GM12878 (cell line): ENCODE measurements at regions not wholly inside any gene's neighbourhood (a gene's known extent, or its start where the extent isn't known, plus 50 kb on each side); places are given as distances from the start of the nearest gene placed in this dataset.

ENCODE experiments used
- ATAC-seq: fragments of 200-7000 bp; cut with Tn5 transposase; 3 replicates; pipeline ENCODE4 v1.9.1; 2020; ENCODE audit warnings: mild to moderate bottlenecking, moderate library complexity
- BruUV-seq: library from RNA; stranded (reverse); fragments of 400-500 nt; replicated peaks from 2 replicates; lab custom pipeline; 2021; lab: Mats Ljungman, UMichigan
- CTCF ChIA-PET: fragments of 300-600 bp; sonication (Branson Sonifier 250); formaldehyde crosslinking; extraction: SDS; loops from one replicate; lab custom pipeline; 2021; ENCODE audit warnings: inconsistent platforms; lab: Yijun Ruan, JAX
- POLR2A ChIA-PET: fragments of 350-600 bp; formaldehyde crosslinking; extraction: SDS; loops from one replicate; lab custom pipeline; 2021; ENCODE audit warnings: inconsistent platforms; lab: Charles Lee
- RAD21 ChIA-PET: fragments of 300-600 bp; sonication (Branson Sonifier 250); formaldehyde crosslinking; loops from one replicate; lab custom pipeline; 2023; ENCODE audit warnings: antibody characterized with exemption; ENCODE audit not compliant: unreplicated experiment; lab: Charles Lee
- SMC1A ChIA-PET: fragments of 300-600 bp; sonication (Branson Sonifier 250); formaldehyde crosslinking; loops from one replicate; lab custom pipeline; 2023; ENCODE audit not compliant: unreplicated experiment, uncharacterized antibody; lab: Charles Lee
- DNase-seq: peaks from one replicate; pipeline ENCODE4 v3.0.0-alpha.2; 2011; ENCODE audit warnings: low read depth, low spot score
- FAIRE-seq: peaks from 3 replicates; lab custom pipeline; 2011; peaks lifted over from hg19 to GRCh38; lab: Jason Lieb, UNC
- H2AFZ ChIP-seq: 2 replicates; pipeline ENCODE4 v1.6.0; 2011; ENCODE audit warnings: low read depth, low read length, control low read depth; ENCODE audit not compliant: control insufficient read depth
- H3K27ac ChIP-seq: 2 replicates; pipeline ENCODE4 v1.5.1; 2011; ENCODE audit warnings: control low read depth; ENCODE audit not compliant: control insufficient read depth, insufficient read depth
- H3K27me3 ChIP-seq, 2 experiments: replicated peaks in 1 of 2; 2 replicates each; pipeline versions ENCODE4 v1.6.0 to v1.6.1; 2011; ENCODE audit warnings: low read length in 1 of 2; ENCODE audit not compliant: control insufficient read depth in 2 of 2, insufficient read depth in 2 of 2
- H3K36me3 ChIP-seq, 2 experiments: 2 replicates each; pipeline ENCODE4 v1.5.1; 2011; ENCODE audit warnings: low read length in 1 of 2; ENCODE audit not compliant: control insufficient read depth in 2 of 2, insufficient read depth in 2 of 2
- H3K4me1 ChIP-seq: 2 replicates; pipeline ENCODE4 v1.6.1; 2011; ENCODE audit warnings: mild to moderate bottlenecking, low read length, moderate library complexity, mixed read lengths; ENCODE audit not compliant: control insufficient read depth, insufficient read depth
- H3K4me2 ChIP-seq: 2 replicates; pipeline ENCODE4 v1.6.0; 2011; ENCODE audit warnings: control low read depth; ENCODE audit not compliant: control insufficient read depth, insufficient read depth
- H3K4me3 ChIP-seq: fragments of 200-600 bp; sonication (generic); 2 replicates; pipeline ENCODE4 v1.5.1; 2016
- H3K79me2 ChIP-seq: 2 replicates; pipeline ENCODE4 v1.6.0; 2011; ENCODE audit warnings: low read length; ENCODE audit not compliant: control insufficient read depth, insufficient read depth
- H3K9ac ChIP-seq: 2 replicates; pipeline ENCODE4 v1.8.0; 2011; ENCODE audit warnings: low read length, control low read depth, mixed read lengths; ENCODE audit not compliant: control insufficient read depth, insufficient read depth
- H3K9me3 ChIP-seq: replicated peaks from 3 replicates; pipeline ENCODE4 v1.5.1; 2011; ENCODE audit warnings: mild to moderate bottlenecking, low read length; ENCODE audit not compliant: control insufficient read depth, insufficient read depth
- H4K20me1 ChIP-seq: 2 replicates; pipeline ENCODE4 v1.6.0; 2011; ENCODE audit not compliant: control insufficient read depth, insufficient read depth
- ASH2L ChIP-seq: fragments of 300-600, 200-600 bp; sonication (generic); IDR thresholded peaks from 2 replicates; pipeline ENCODE4 v1.6.1; 2017; ENCODE audit warnings: low read depth, mild to moderate bottlenecking, borderline replicate concordance
- BACH1 ChIP-seq: fragments of 450-650 bp; IDR thresholded peaks from 2 replicates; pipeline ENCODE4 v1.6.1; 2017; ENCODE audit warnings: mild to moderate bottlenecking, borderline replicate concordance
- BCL11A ChIP-seq: IDR thresholded peaks from 2 replicates; pipeline ENCODE4 v1.6.1; 2011; ENCODE audit warnings: low read depth, low read length
- BRCA1 ChIP-seq: IDR thresholded peaks from 2 replicates; pipeline ENCODE4 v1.6.1; 2011; ENCODE audit warnings: low read depth, low read length, improper control_type of control experiment
- HSF1 ChIP-seq: fragments of 150-350 bp; IDR thresholded peaks from 2 replicates; pipeline ENCODE4 v1.6.1; 2014; ENCODE audit warnings: mild to moderate bottlenecking, low read depth, low read length
- IKZF2 ChIP-seq, 2 experiments: fragments of 450-650 bp; IDR thresholded peaks; 2 replicates each; pipeline ENCODE4 v1.6.1; 2017; ENCODE audit warnings: mild to moderate bottlenecking in 2 of 2, moderate library complexity in 2 of 2
- IRF3 ChIP-seq: fragments of 450-650 bp; IDR thresholded peaks from 2 replicates; pipeline ENCODE4 v1.6.1; 2014; ENCODE audit warnings: mild to moderate bottlenecking
- IRF4 ChIP-seq: IDR thresholded peaks from 2 replicates; pipeline ENCODE4 v1.6.1; 2011; ENCODE audit warnings: low read depth, low read length
- JUNB ChIP-seq: IDR thresholded peaks from 2 replicates; pipeline ENCODE4 v1.6.1; 2016; ENCODE audit warnings: antibody characterized with exemption, mild to moderate bottlenecking
- MEF2A ChIP-seq: IDR thresholded peaks from 2 replicates; pipeline ENCODE4 v1.6.1; 2011; ENCODE audit warnings: low read depth, mild to moderate bottlenecking, low read length, moderate library complexity; ENCODE audit not compliant: insufficient read depth
- MXI1 ChIP-seq: fragments of 150-350 bp; IDR thresholded peaks from 2 replicates; pipeline ENCODE4 v1.6.1; 2011; ENCODE audit warnings: low read depth, mild to moderate bottlenecking, inconsistent platforms, low read length, improper control_type of control experiment
- NFXL1 ChIP-seq: fragments of 450-650 bp; IDR thresholded peaks from 2 replicates; pipeline ENCODE4 v1.6.1; 2017; ENCODE audit warnings: antibody characterized with exemption, mild to moderate bottlenecking, borderline replicate concordance
- POU2F2 ChIP-seq: IDR thresholded peaks from 3 replicates; pipeline ENCODE4 v1.6.1; 2011; ENCODE audit warnings: low read depth, mild to moderate bottlenecking, low read length, borderline replicate concordance
- PRDM15 ChIP-seq: fragments of 450-650 bp; formaldehyde crosslinking; IDR thresholded peaks from 2 replicates; pipeline ENCODE4 v1.4.0; 2020; ENCODE audit warnings: mild to moderate bottlenecking, moderate library complexity
- RB1 ChIP-seq: fragments of 450-650 bp; formaldehyde crosslinking; IDR thresholded peaks from 2 replicates; pipeline ENCODE4 v1.6.1; 2017; ENCODE audit warnings: mild to moderate bottlenecking, borderline replicate concordance
- RELA ChIP-seq: fragments of 450-650 bp; IDR thresholded peaks from 2 replicates; pipeline ENCODE4 v1.8.0; 2014; ENCODE audit warnings: borderline replicate concordance; ENCODE audit not compliant: partially characterized antibody
- SREBF1 ChIP-seq: IDR thresholded peaks from 2 replicates; pipeline ENCODE4 v1.6.1; 2012; ENCODE audit warnings: mild to moderate bottlenecking, low read length
- WGBS: methylation state at CpG from one replicate; pipeline ENCODE4 v1.1.6; 2016; ENCODE audit warnings: low lambda C conversion rate; ENCODE audit not compliant: insufficient replicate concordance, insufficient coverage; ENCODE audit errors: missing lambda C conversion rate; 5-methylcytosine and 5-hydroxymethylcytosine counted together
- in situ Hi-C: fragments of 300-500 bp; cut with MboI; formaldehyde crosslinking; loops from 9 replicates; pipeline ENCODE4 v1.14.3; 2018; ENCODE audit warnings: mixed read lengths
- intact Hi-C: fragments of 100-400 bp; cut with micrococcal nuclease; formaldehyde crosslinking; loops from one replicate; pipeline ENCODE4 v1.14.2; 2022; ENCODE audit not compliant: unreplicated experiment

GRCh38 chr3:168925568-168925967 is 737.9 kb downstream of the MECOM start:
- intact Hi-C loops = no loop called here
- CTCF ChIA-PET = no interaction called here
- no peak for TF ChIP-seq RELA
- TF ChIP-seq SREBF1 = no peak
- no peak for TF ChIP-seq JUNB
- no peak for TF ChIP-seq PRDM15 (CRISPR knock-in tag)
- no peak for TF ChIP-seq BCL11A
- no peak for TF ChIP-seq NFXL1
- no peak for TF ChIP-seq BRCA1
- no peak for TF ChIP-seq IRF3
- no peak for TF ChIP-seq IKZF2 (IDR thresholded peaks at IDR 0.05)
- TF ChIP-seq HSF1 = no peak
- TF ChIP-seq IRF4 = no peak
- TF ChIP-seq MEF2A = no peak
- TF ChIP-seq ASH2L = no peak
- no peak for TF ChIP-seq RB1
- no peak for TF ChIP-seq MXI1
- TF ChIP-seq POU2F2 = no peak
- TF ChIP-seq BACH1 = no peak

More at GRCh38 chr3:168925568-168925967, 737.9 kb downstream of the MECOM start:
- Histone ChIP-seq H4K20me1 (no peaks in the 10 kb centered on the region), H3K27me3 (no peaks in the 10 kb centered on the region), H3K4me3 (no peak overlapping the region), H3K36me3 (no peaks in the 10 kb centered on the region), H2AFZ (no peak overlapping the region), H3K27ac (no peak overlapping the region), H3K79me2 (no peaks in the 10 kb centered on the region), H3K9me3 (no peaks in the 10 kb centered on the region), H3K4me1 (no peaks in the 10 kb centered on the region), H3K9ac (no peak overlapping the region), H3K4me2 (no peak overlapping the region)
- FAIRE-seq (no peak), ATAC-seq (no peak), DNase-seq (no peak)
- no TSS peak for BruUV-seq
- ChIA-PET RAD21 (no interaction called here), POLR2A (no interaction called here), SMC1A (no interaction called here)
- in situ Hi-C loops = no loop called here
- WGBS = 13% methylated on average over 1 of the region's 1 CpG
